ENCODE measurements at regions not wholly inside any gene's neighbourhood (a gene's known extent, or its start where the extent isn't known, plus 50 kb on each side); places are given as distances from the start of the nearest gene placed in this dataset.
A peak's percentile ranks its signal among the peaks of the same experiment; 100 is the strongest.

GRCh38 chr4:181661090-181661489, 582.1 kb upstream of the TENM3 start:
- no peak for DNase-seq
- intact Hi-C loops (cut with DNase I) = no loop called here

GRCh38 chr4:181661923-181662322, 581.3 kb upstream of the TENM3 start:
- no peak for DNase-seq
- intact Hi-C loops (cut with DNase I) = no loop called here

GRCh38 chr4:181662383-181662782, 580.8 kb upstream of the TENM3 start:
- DNase-seq = peak in 3 of 10 donors; percentile 24 to 44 (median 32)

GRCh38 chr4:181670506-181670905, 572.7 kb upstream of the TENM3 start:
- intact Hi-C loops (cut with DNase I) = no loop called here

More at GRCh38 chr4:181662383-181662782, 580.8 kb upstream of the TENM3 start:
- intact Hi-C loops (cut with DNase I) = no loop called here

GRCh38 chr4:181671672-181672071, 571.5 kb upstream of the TENM3 start:
- intact Hi-C loops (cut with DNase I) = no loop called here
- DNase-seq = no peak

More at GRCh38 chr4:181670506-181670905, 572.7 kb upstream of the TENM3 start:
- no peak for DNase-seq

GRCh38 chr4:181672751-181673150, 570.5 kb upstream of the TENM3 start:
- DNase-seq = no peak
- intact Hi-C loops (cut with DNase I) = no loop called here

GRCh38 chr4:181674315-181674875, 568.8 kb upstream of the TENM3 start:
- DNase-seq = no peak
- intact Hi-C loops (cut with DNase I) = no loop called here

GRCh38 chr4:181676546-181676945, 566.7 kb upstream of the TENM3 start:
- no peak for DNase-seq
- intact Hi-C loops (cut with DNase I) = no loop called here

GRCh38 chr4:181677201-181677600, 566.0 kb upstream of the TENM3 start:
- intact Hi-C loops (cut with DNase I) = no loop called here

GRCh38 chr4:181677621-181678020, 565.6 kb upstream of the TENM3 start:
- no peak for DNase-seq
- intact Hi-C loops (cut with DNase I) = no loop called here

More at GRCh38 chr4:181677201-181677600, 566.0 kb upstream of the TENM3 start:
- no peak for DNase-seq

GRCh38 chr4:181679754-181680153, 563.4 kb upstream of the TENM3 start:
- intact Hi-C loops (cut with DNase I) = no loop called here
- DNase-seq = no peak

GRCh38 chr4:181682367-181683047, 560.7 kb upstream of the TENM3 start:
- DNase-seq = no peak
- intact Hi-C loops (cut with DNase I) = no loop called here

GRCh38 chr4:181684310-181684709, 558.9 kb upstream of the TENM3 start:
- intact Hi-C loops (cut with DNase I) = no loop called here
- no peak for DNase-seq

- no peak for DNase-seq
- intact Hi-C loops (cut with DNase I) = no loop called here
Measured at GRCh38 chr4:181685461-181685860, 557.7 kb upstream of the TENM3 start.

- no peak for DNase-seq
- intact Hi-C loops (cut with DNase I) = no loop called here
Measured at GRCh38 chr4:181685911-181686310, 557.3 kb upstream of the TENM3 start.

GRCh38 chr4:181687116-181687515, 556.1 kb upstream of the TENM3 start:
- intact Hi-C loops (cut with DNase I) = no loop called here
- no peak for DNase-seq

- intact Hi-C loops (cut with DNase I) = no loop called here
- no peak for DNase-seq
Measured at GRCh38 chr4:181688432-181688831, 554.8 kb upstream of the TENM3 start.

- DNase-seq = no peak
- intact Hi-C loops (cut with DNase I) = no loop called here
Measured at GRCh38 chr4:181688872-181689271, 554.3 kb upstream of the TENM3 start.

GRCh38 chr4:181690498-181690897, 552.7 kb upstream of the TENM3 start:
- intact Hi-C loops (cut with DNase I) = no loop called here
- no peak for DNase-seq

- DNase-seq = no peak
Measured at GRCh38 chr4:181692965-181693364, 550.2 kb upstream of the TENM3 start.

GRCh38 chr4:181693517-181693916, 549.7 kb upstream of the TENM3 start:
- intact Hi-C loops (cut with DNase I) = no loop called here
- no peak for DNase-seq

More at GRCh38 chr4:181692965-181693364, 550.2 kb upstream of the TENM3 start:
- intact Hi-C loops (cut with DNase I) = no loop called here

- intact Hi-C loops (cut with DNase I) = no loop called here
- no peak for DNase-seq
Measured at GRCh38 chr4:181698221-181698620, 545.0 kb upstream of the TENM3 start.
